IMR-90 (cell line): ENCODE measurements at regions not wholly inside any gene's neighbourhood (a gene's known extent, or its start where the extent isn't known, plus 50 kb on each side); places are given as distances from the start of the nearest gene placed in this dataset.

Source experiments
- ATAC-seq: fragments of 200-7000 bp; cut with Tn5 transposase; 2 replicates; pipeline ENCODE4 v1.9.1; 2020; ENCODE audit warnings: low read depth, mild to moderate bottlenecking, moderate library complexity
- BruUV-seq: library from RNA; stranded (reverse); fragments of 400-500 nt; replicated peaks from 2 replicates; lab custom pipeline; 2021; lab: Mats Ljungman, UMichigan
- CTCF ChIA-PET: fragments of 300-600 bp; formaldehyde crosslinking; extraction: SDS; loops from one replicate; lab custom pipeline; 2021; ENCODE audit warnings: antibody characterized with exemption; lab: Yijun Ruan, JAX
- POLR2A ChIA-PET: fragments of 300-600 bp; sonication (Branson Sonifier 250); formaldehyde crosslinking; loops from one replicate; lab custom pipeline; 2022; ENCODE audit warnings: antibody characterized with exemption; ENCODE audit not compliant: unreplicated experiment; lab: Charles Lee
- DNase-seq: peaks from one replicate; pipeline ENCODE4 v3.0.0; 2013
- H2AFZ ChIP-seq: replicated peaks from 2 replicates; pipeline ENCODE3; 2013; ENCODE audit warnings: low read length, mild to moderate bottlenecking; ENCODE audit not compliant: poor library complexity
- H2AK5ac ChIP-seq: 2 replicates; pipeline ENCODE4 v1.6.1; 2013; ENCODE audit warnings: low read depth, low read length, inconsistent platforms
- H2AK9ac ChIP-seq: replicated peaks from 2 replicates; pipeline ENCODE3; 2013; ENCODE audit warnings: mild to moderate bottlenecking, low read depth, low read length, moderate library complexity; ENCODE audit not compliant: poor library complexity
- H2BK120ac ChIP-seq: 2 replicates; pipeline ENCODE4 v1.6.1; 2013; ENCODE audit warnings: low read depth, low read length, inconsistent platforms
- H2BK15ac ChIP-seq: 3 replicates; pipeline ENCODE4 v1.6.1; 2013; ENCODE audit warnings: low read depth, low read length, inconsistent platforms
- H2BK20ac ChIP-seq: 2 replicates; pipeline ENCODE4 v1.6.1; 2013; ENCODE audit warnings: low read depth, mild to moderate bottlenecking, inconsistent platforms, low read length, moderate library complexity
- H2BK5ac ChIP-seq: 2 replicates; pipeline ENCODE4 v1.6.1; 2013; ENCODE audit warnings: mild to moderate bottlenecking, low read depth, low read length, inconsistent platforms; ENCODE audit not compliant: poor library complexity, severe bottlenecking
- H3K14ac ChIP-seq: replicated peaks from 2 replicates; pipeline ENCODE4 v1.6.1; 2013; ENCODE audit warnings: low read depth, low read length, inconsistent platforms
- H3K18ac ChIP-seq: 2 replicates; pipeline ENCODE4 v1.6.1; 2013; ENCODE audit warnings: low read depth, low read length, control low read depth
- H3K23ac ChIP-seq: 2 replicates; pipeline ENCODE4 v1.6.1; 2013; ENCODE audit warnings: low read depth, low read length, inconsistent platforms
- H3K27ac ChIP-seq: 2 replicates; pipeline ENCODE4 v1.5.1; 2013; ENCODE audit warnings: mild to moderate bottlenecking, control low read depth, low read length; ENCODE audit not compliant: insufficient read depth
- H3K27me3 ChIP-seq: 2 replicates; pipeline ENCODE4 v1.6.1; 2013; ENCODE audit warnings: low read length; ENCODE audit not compliant: control insufficient read depth, insufficient read depth
- H3K36me3 ChIP-seq: 2 replicates; pipeline ENCODE4 v1.6.1; 2013; ENCODE audit warnings: low read length, mixed read lengths; ENCODE audit not compliant: control insufficient read depth, insufficient read depth
- H3K4ac ChIP-seq: 2 replicates; pipeline ENCODE4 v1.6.1; 2013; ENCODE audit warnings: low read depth, low read length, inconsistent platforms
- H3K4me1 ChIP-seq: 2 replicates; pipeline ENCODE4 v1.6.1; 2013; ENCODE audit warnings: low read length, mixed read lengths; ENCODE audit not compliant: control insufficient read depth, insufficient read depth
- H3K4me2 ChIP-seq: 2 replicates; pipeline ENCODE4 v1.6.1; 2013; ENCODE audit warnings: low read depth, mild to moderate bottlenecking, control low read depth, low read length, moderate library complexity
- H3K4me3 ChIP-seq: 2 replicates; pipeline ENCODE4 v1.5.1; 2013; ENCODE audit warnings: low read depth, mild to moderate bottlenecking, control low read depth, low read length, moderate library complexity; ENCODE audit not compliant: insufficient read depth
- H3K56ac ChIP-seq: 2 replicates; pipeline ENCODE4 v1.6.1; 2013; ENCODE audit warnings: low read length, inconsistent platforms; ENCODE audit not compliant: insufficient read depth; ENCODE audit errors: extremely low read depth
- H3K79me1 ChIP-seq, 2 experiments: 2 replicates each; pipeline ENCODE4 v1.6.1; 2013; ENCODE audit warnings: low read length in 2 of 2, inconsistent platforms in 1 of 2, low read depth in 1 of 2
- H3K9ac ChIP-seq: 2 replicates; pipeline ENCODE4 v1.6.1; 2013; ENCODE audit warnings: low read depth, low read length, control low read depth
- H3K9me1 ChIP-seq: 2 replicates; pipeline ENCODE4 v1.6.1; 2013; ENCODE audit warnings: low read length, inconsistent platforms; ENCODE audit not compliant: insufficient read depth
- H3K9me3 ChIP-seq: 2 replicates; pipeline ENCODE4 v1.6.1; 2013; ENCODE audit warnings: low read length; ENCODE audit not compliant: control insufficient read depth, insufficient read depth
- H4K20me1 ChIP-seq: 2 replicates; pipeline ENCODE4 v1.6.1; 2013; ENCODE audit warnings: low read length, inconsistent platforms; ENCODE audit not compliant: insufficient read depth
- H4K5ac ChIP-seq: 2 replicates; pipeline ENCODE4 v1.6.1; 2013; ENCODE audit warnings: mild to moderate bottlenecking, low read depth, low read length, control low read depth
- H4K8ac ChIP-seq, 2 experiments: 2 replicates each; pipeline ENCODE4 v1.6.1; 2013; ENCODE audit warnings: low read depth in 2 of 2, low read length in 2 of 2, control low read depth in 1 of 2, inconsistent platforms in 1 of 2
- H4K91ac ChIP-seq: 2 replicates; pipeline ENCODE4 v1.6.1; 2013; ENCODE audit warnings: low read depth, low read length, inconsistent platforms; ENCODE audit not compliant: insufficient read depth
- POLR2A ChIP-seq: IDR thresholded peaks from 2 replicates; pipeline ENCODE4 v1.6.1; 2012; ENCODE audit warnings: mild to moderate bottlenecking, low read depth, low read length
- RFX5 ChIP-seq: IDR thresholded peaks from 2 replicates; pipeline ENCODE4 v1.8.0; 2012; ENCODE audit warnings: low read depth, mild to moderate bottlenecking, low read length, moderate library complexity
- WGBS, 2 experiments: methylation state at CpG; one replicate each; pipeline versions ENCODE4 v1.1.5 to v1.1.7; 2013; ENCODE audit warnings: missing lambda C conversion rate in 2 of 2; ENCODE audit not compliant: insufficient read length in 1 of 2; ENCODE audit errors: extremely low coverage in 2 of 2; 5-methylcytosine and 5-hydroxymethylcytosine counted together
- dilution Hi-C: fragments of 300-500 bp; cut with HindIII; formaldehyde crosslinking; loops from one replicate; pipeline ENCODE4 v1.14.3; 2018; ENCODE audit warnings: low sequenced_read_pairs; ENCODE audit not compliant: unreplicated experiment
- in situ Hi-C: fragments of 300-500 bp; cut with MboI; formaldehyde crosslinking; loops from 3 replicates; pipeline ENCODE4 v1.14.3; 2019; ENCODE audit warnings: low sequenced_read_pairs, inconsistent platforms, mixed read lengths
- intact Hi-C: fragments of 100-400 bp; cut with micrococcal nuclease; formaldehyde crosslinking; loops from 2 replicates; pipeline ENCODE4 v1.10.0; 2022

GRCh38 chr5:8686707-8687106 lies 817.8 kb downstream of the MTRR start:
- no peak overlapping the region for H3K14ac ChIP-seq
- H3K9ac ChIP-seq: no peak overlapping the region
- TF ChIP-seq RFX5: no peak
- TF ChIP-seq POLR2A: no peak
- intact Hi-C loops: no loop called here
- no peak overlapping the region for H2AFZ ChIP-seq
- no peak overlapping the region for H4K8ac ChIP-seq
- H3K9me3 ChIP-seq: no peaks in the 10 kb centered on the region
- peaks cover 2% of the 10 kb centered on the region; the same call in 1 of the 2 replicates for H3K4me1 ChIP-seq
- H3K27ac ChIP-seq: no peak overlapping the region
- H2AK5ac ChIP-seq: no peak overlapping the region
- H2BK5ac ChIP-seq: no peak overlapping the region
- H3K4ac ChIP-seq: no peak overlapping the region
- WGBS, 2 experiments: no CpG with 5 or more reads among the region's 2 CpGs
- ChIA-PET CTCF (no interaction called here), POLR2A (no interaction called here)
- in situ Hi-C loops: no loop called here
- no peaks in the 10 kb centered on the region for H3K79me1 ChIP-seq
- H3K23ac ChIP-seq: no peak overlapping the region
- DNase-seq (peak; percentile 47), ATAC-seq (peak; percentile 40)
- no peak overlapping the region for H2BK20ac ChIP-seq
- no peak overlapping the region for H4K91ac ChIP-seq
- no peaks in the 10 kb centered on the region for H3K36me3 ChIP-seq
- H4K5ac ChIP-seq: no peak overlapping the region
- no peaks in the 10 kb centered on the region for H3K9me1 ChIP-seq
- no peak overlapping the region for H3K4me3 ChIP-seq
- H4K20me1 ChIP-seq: no peaks in the 10 kb centered on the region
- H2AK9ac ChIP-seq: no peak overlapping the region
- no peak overlapping the region for H3K56ac ChIP-seq
- no peak overlapping the region for H3K4me2 ChIP-seq
- no peak overlapping the region for H2BK15ac ChIP-seq
- H3K18ac ChIP-seq: no peak overlapping the region
- no peak overlapping the region for H2BK120ac ChIP-seq
- no TSS peak for BruUV-seq
- no peaks in the 10 kb centered on the region for H3K27me3 ChIP-seq
- dilution Hi-C loops: no loop called here
